ENCODE measurements at regions not wholly inside any gene's neighbourhood (a gene's known extent, or its start where the extent isn't known, plus 50 kb on each side); places are given as distances from the start of the nearest gene placed in this dataset.

GRCh38 chr2:107025869-107026380, 140.0 kb upstream of the ST6GAL2 start:
- no peak for DNase-seq

- DNase-seq, result no peak
Observed at GRCh38 chr2:107027205-107027604, 141.2 kb upstream of the ST6GAL2 start.

DNA sequence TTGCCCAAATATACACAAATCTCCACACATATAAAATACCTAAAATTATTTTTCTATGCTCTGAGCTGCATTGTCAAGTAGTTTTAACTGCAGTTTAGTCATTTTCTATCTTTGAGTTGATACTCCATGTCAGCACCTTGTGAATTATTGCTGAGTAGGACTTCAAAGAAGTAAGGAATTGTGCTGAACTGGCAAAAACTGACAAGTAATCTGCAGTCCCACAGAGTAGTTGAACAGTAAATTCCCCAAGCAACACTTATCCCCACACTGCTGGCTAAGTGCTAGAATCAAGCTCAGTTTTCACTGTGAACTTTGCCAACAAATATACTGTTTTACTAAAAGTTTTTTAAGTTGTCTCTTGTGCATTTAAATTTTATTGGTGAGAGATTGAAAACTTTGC, 141.8 kb upstream of the ST6GAL2 start:
- DNase-seq, result no peak

GRCh38 chr2:107028661-107029060, 142.7 kb upstream of the ST6GAL2 start:
- no peak for DNase-seq

DNA sequence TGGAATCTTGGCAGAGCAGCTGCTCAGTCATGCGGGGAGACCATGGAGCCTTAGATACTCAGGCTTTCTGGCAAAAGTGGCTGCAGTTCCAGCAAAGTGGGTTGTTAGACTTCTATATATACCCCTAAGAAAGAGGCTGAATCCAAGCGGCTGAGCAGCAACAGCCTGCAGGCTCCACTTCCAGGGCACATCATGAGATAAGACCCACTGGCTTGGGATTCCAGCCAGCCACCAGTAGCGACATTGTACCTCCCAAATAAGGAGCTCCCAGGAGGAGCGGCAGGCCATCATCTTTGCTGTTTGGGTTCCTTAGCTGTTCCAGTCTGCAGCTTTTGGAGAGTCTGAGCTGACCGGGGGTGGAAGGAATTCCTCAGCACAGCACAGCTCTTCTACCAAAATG, 150.3 kb upstream of the ST6GAL2 start:
- DNase-seq, result no peak

DNA sequence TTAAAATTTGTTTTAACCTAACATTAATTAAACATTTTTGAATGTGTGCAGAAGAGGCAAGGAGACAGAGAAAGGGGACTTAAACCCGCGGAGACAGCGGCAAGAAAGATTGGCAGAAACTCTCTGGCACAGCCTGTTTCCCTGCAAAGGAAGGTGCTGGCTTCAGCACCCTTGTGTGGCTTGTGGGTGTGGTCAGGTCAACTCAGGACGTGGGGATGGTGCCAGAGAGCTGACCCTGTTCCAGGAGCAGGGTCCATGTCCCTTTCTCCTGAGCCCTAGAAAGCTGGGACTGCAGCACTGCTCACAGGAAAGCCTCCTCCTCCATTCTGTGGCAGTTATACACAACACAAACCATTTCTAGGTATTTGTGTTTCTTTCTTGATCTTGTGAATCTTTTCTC, 176.2 kb upstream of the ST6GAL2 start:
- DNase-seq, result no peak

DNA sequence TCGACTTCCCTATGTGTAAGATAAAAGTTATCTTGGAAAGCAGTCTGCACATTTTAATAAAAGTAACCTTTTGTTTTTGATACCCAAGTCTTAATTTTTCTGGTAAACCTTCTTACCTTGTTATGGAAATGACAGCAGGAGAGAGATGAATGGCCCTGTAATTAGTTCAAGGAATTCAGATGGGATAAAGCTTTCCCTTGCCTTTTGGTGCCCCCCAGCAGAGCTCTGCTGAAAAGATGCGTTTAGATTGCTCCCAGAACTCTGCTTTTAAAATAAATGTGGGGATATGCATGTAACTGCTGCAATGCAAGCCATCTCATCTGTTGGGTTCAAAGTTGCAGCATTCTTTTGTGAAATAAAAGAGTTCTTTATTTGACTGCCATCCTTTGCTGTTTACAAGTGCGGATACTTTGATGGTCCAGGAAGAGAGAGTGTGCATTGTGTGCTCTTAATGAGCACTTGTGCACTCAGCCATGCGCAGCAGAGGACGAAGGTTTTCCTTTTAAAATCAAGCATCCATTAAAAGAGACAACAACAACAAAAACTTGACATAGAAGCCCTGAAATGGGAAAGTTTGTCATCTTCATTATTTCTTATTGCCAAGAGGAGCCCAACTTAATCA, 176.7 kb upstream of the ST6GAL2 start:
- DNase-seq, result no peak

DNA sequence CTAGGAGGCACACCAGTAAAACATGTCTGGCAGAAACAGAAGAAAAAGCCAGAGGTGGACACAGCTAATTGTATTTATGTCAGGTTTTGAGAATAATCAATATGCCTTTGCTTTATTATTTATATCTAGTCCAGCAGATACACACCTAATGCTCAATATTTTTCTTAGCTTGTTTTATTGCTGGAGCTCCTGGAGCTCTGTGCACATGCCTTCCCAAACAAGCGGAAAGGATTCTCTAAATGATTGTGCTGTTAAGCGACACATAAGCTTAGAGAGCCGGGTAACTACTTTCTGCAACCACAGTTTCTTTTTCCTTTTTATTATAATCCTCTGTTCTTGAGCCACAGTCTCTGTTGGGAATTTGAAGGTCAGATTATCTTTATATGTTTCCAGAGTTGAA, 177.3 kb upstream of the ST6GAL2 start:
- DNase-seq, result no peak

- DNase-seq, result no peak
Observed at GRCh38 chr2:107064750-107065149, 178.8 kb upstream of the ST6GAL2 start.

DNA sequence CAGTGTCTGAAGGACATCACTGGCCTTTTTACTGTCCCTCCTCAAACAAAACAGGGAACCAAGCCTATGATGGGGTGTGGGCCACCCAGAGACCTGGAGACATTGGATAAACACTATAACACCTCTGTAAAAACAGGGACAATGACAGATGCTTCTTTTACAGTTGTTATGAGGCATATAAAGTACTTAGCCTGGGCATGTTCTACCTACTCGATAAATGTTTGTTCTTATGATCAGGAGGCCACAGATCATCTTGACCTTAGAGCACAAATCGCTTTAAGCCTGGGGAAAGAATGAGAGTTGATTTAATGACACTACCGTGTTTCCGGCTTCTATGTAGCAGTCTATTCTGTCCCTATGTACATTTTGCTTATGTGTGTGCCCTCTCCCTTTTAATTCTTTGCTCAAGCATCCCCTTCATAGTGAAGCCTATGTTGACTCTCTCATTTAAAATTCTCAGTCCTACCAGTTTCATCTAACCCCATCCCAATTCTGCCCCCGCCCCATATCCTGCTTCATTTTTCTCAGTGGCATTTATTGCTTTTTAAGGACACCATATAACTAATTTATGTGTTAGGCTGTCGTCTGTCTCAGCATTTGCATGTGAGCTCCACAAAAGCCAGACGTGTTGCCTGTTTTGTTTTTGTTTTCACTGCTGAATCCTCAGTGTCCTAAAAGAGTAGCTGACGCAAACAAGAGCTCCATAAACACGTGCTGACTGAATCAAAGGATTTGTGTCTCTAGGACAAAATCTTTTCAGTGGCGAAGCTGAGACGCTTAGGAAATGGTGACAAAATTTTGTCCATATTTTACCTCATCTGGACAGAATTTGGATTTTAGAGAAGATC, 182.3 kb upstream of the ST6GAL2 start:
- DNase-seq, result no peak

- no peak for DNase-seq
Observed at GRCh38 chr2:107069890-107070289, 183.9 kb upstream of the ST6GAL2 start.

GRCh38 chr2:107072150-107072940, 186.4 kb upstream of the ST6GAL2 start:
- DNase-seq, result no peak

- DNase-seq, result no peak
Observed at GRCh38 chr2:107078584-107078983, 192.6 kb upstream of the ST6GAL2 start.

GRCh38 chr2:107086497-107086896, 200.5 kb upstream of the ST6GAL2 start:
- DNase-seq, result no peak

DNA sequence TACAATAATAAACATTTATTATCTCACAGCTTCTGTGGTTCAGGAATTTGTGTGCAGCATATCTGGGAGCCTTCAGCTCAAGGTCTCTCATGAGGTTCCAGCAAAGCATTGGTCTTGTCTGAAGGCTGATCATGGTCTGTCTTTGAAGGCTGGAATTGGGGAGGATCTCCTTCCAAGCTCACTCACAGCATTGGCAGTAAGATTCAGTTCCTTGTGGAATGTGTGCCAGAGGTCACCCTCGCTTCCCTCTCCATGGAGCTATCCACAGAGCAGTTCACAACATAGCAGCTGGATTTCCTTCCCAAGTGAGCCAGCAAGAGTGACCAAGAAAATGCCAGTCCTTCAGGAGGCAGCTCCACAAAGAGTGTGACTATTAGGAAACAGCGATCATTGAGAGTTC, 202.2 kb upstream of the ST6GAL2 start:
- no peak for DNase-seq

DNA sequence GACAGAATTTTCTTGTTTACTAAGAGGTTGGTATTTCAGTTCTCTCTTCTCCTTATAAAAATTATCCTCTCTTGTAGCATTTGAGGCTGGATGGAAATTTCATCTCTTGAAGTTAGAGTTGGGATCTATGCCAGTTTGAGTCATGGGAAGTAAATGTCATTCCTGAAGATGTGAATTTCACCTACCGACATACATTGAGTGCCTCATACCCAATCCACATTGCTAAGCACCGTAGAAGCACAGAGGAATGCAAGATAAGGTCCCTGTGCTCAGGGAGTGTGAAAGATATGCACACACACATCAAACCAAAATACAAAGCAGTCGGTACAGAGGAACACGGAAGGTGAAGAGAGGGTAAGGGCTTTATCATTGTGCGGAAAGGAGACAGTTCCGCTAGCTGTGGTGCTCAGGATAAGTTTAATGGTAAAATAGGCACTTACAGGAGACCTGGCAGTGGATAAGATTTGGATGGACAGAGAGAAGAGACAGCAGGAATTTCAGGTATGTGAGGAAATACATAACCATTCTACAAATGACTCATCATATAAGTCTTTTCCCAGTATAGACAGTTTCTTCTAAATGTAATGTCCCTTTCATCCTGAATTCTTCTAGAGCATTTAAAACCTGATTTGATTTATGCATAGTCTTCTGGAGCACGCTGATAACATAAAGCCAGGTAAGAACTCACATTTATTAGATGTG, 205.3 kb upstream of the ST6GAL2 start:
- no peak for DNase-seq

DNA sequence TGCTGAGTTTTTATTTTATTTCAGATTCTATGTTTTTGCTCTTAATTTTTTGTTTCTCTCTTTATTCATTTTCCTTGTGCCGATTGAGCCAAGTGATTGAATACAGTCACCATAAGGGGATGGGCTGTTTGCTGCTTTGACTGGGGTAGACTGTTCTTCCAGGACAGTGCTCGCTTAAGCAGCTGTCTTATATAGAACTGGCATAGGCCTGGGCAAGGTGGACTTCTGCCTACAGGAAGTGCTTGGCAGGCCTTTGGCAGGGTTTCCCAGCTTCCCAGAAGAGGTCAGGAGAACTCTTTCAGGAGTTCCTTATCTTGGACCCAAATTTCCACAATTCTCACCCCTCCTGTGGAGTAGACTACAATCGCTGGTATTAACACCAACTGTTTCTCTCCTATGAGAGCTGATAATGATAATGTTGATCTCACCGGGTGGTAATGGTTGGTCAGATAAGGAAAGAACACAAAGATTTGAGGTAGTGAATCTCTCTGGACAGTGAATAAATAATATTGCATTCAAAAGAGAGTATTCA, 207.5 kb upstream of the ST6GAL2 start:
- DNase-seq, result no peak

GRCh38 chr2:107094450-107094986, 208.6 kb upstream of the ST6GAL2 start:
- DNase-seq, result no peak

DNA sequence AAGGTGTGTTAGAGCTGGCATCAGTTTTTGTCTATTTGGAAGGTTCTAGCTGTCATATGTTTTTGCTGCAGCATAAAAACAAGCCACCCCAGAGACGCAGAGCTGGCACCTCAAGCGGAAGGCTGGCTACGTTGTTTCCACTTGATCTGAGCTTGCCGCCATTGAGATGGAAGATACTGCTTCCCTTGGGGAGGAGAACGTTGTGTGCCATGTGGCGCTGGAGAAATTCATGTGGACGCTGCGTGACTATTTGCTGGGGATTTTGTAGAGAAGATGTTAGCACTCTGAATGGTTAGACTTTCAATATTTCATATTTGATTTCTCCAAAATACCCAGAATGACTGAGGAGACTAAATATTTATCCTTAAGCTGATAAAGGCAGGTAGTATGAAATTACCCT, 216.2 kb upstream of the ST6GAL2 start:
- no peak for DNase-seq

DNA sequence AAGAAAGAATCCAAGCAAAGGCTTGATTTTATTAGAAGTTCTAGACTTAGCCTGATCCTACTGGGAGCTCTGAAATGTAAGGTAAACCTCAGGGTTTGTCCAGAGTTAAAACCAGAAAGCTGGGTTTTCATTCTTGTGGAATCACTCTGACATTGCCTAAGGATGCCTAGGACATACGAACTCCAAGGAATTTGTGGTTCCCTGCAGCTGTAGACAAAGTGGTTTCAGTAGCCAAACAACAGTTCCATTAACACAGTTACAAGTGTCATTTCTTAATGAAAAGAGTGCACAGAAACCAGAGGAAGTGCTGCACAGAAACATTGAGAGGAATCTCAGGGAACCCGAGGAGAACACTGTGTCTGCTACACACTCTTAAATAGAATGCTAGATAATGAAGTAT, 221.4 kb upstream of the ST6GAL2 start:
- no peak for DNase-seq

DNA sequence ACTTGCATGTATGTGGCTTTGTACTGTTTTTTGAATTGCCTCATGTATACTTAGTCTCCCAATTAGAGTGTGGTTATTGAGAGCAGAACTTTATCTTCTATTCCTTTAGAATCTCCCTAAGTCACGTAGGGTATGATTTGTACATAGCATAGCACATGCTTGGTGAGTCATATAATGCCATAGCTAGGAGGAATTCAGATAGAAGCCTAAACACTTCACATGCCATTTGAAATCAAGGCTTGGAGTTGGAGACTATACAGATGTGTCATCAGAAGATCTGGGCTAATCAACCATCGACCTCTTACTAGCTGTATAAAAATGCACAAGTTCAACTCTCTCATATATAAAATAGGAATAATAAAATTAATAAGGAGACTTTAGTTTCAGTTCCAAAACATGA, 222.6 kb upstream of the ST6GAL2 start:
- no peak for DNase-seq

- no peak for DNase-seq
Observed at GRCh38 chr2:107111623-107112022, 225.7 kb upstream of the ST6GAL2 start.
